Cardiac muscle cell (in vitro differentiated cells and primary cell): ENCODE measurements at regions not wholly inside any gene's neighbourhood (a gene's known extent, or its start where the extent isn't known, plus 50 kb on each side); places are given as distances from the start of the nearest gene placed in this dataset.

Experiments used
- DNase-seq, 2 donors: peaks; one replicate each; pipeline versions ENCODE4 v3.0.0 to v3.0.0-alpha.2; 2010 to 2017; ENCODE audit warnings: low read depth in 1 of 2, low spot score in 1 of 2
- H3K27ac ChIP-seq: fragments of 200-600 bp; sonication (generic); 2 replicates; pipeline ENCODE4 v1.5.1; 2016
- H3K27me3 ChIP-seq: fragments of 200-600 bp; sonication (generic); 2 replicates; pipeline ENCODE4 v1.6.0; 2016; ENCODE audit warnings: control low read depth
- H3K36me3 ChIP-seq: fragments of 200-600 bp; sonication (generic); 2 replicates; pipeline ENCODE4 v1.5.1; 2016; ENCODE audit warnings: control low read depth
- H3K4me1 ChIP-seq: fragments of 200-600 bp; sonication (generic); 2 replicates; pipeline ENCODE4 v1.8.1; 2017; ENCODE audit warnings: low read depth, mild to moderate bottlenecking, mixed run types
- H3K4me3 ChIP-seq: fragments of 200-600 bp; sonication (generic); 2 replicates; pipeline ENCODE4 v1.5.1; 2016; ENCODE audit warnings: mild to moderate bottlenecking
- H3K9me3 ChIP-seq: fragments of 200-600 bp; sonication (generic); 2 replicates; pipeline ENCODE4 v1.5.1; 2017; ENCODE audit warnings: low read depth, mild to moderate bottlenecking, control low read depth
- CTCF ChIP-seq: IDR thresholded peaks from 2 replicates; pipeline ENCODE4 v1.5.1; 2012; ENCODE audit warnings: low read depth, mild to moderate bottlenecking, low read length

- Histone ChIP-seq H3K9me3 (no peaks in the 10 kb centered on the region), H3K4me1 (no peaks in the 10 kb centered on the region), H3K4me3 (no peak overlapping the region), H3K27ac (no peak overlapping the region), H3K27me3 (no peaks in the 10 kb centered on the region), H3K36me3 (no peaks in the 10 kb centered on the region)
- TF ChIP-seq CTCF, result no peak
- no peak for DNase-seq
Observed at GRCh38 chr11:97309291-97309690, 919.5 kb downstream of the JRKL start.

- no peak overlapping the region for H3K4me3 ChIP-seq
- no peak for TF ChIP-seq CTCF
- no peaks in the 10 kb centered on the region for H3K36me3 ChIP-seq
- no peaks in the 10 kb centered on the region for H3K27me3 ChIP-seq
- no peaks in the 10 kb centered on the region for H3K4me1 ChIP-seq
- H3K9me3 ChIP-seq, result no peaks in the 10 kb centered on the region
- no peak overlapping the region for H3K27ac ChIP-seq
- no peak for DNase-seq
Observed at GRCh38 chr11:97325693-97326092, 935.9 kb downstream of the JRKL start.

GRCh38 chr11:97332271-97332670 lies 942.5 kb downstream of the JRKL start:
- no peak overlapping the region for H3K4me3 ChIP-seq
- H3K4me1 ChIP-seq, result no peaks in the 10 kb centered on the region
- H3K9me3 ChIP-seq, result no peaks in the 10 kb centered on the region
- H3K27ac ChIP-seq, result no peak overlapping the region
- H3K36me3 ChIP-seq, result no peaks in the 10 kb centered on the region
- DNase-seq, result no peak
- no peak for TF ChIP-seq CTCF
- no peaks in the 10 kb centered on the region for H3K27me3 ChIP-seq

GRCh38 chr11:97336064-97336463 lies 946.3 kb downstream of the JRKL start:
- no peaks in the 10 kb centered on the region for H3K27me3 ChIP-seq
- no peak for DNase-seq
- no peak overlapping the region for H3K27ac ChIP-seq
- H3K4me3 ChIP-seq, result no peak overlapping the region
- no peak for TF ChIP-seq CTCF
- peaks cover 6% of the 10 kb centered on the region for H3K4me1 ChIP-seq
- H3K36me3 ChIP-seq, result no peaks in the 10 kb centered on the region
- no peaks in the 10 kb centered on the region for H3K9me3 ChIP-seq

GRCh38 chr11:97345032-97345431 lies 955.2 kb downstream of the JRKL start:
- Histone ChIP-seq H3K4me1 (peaks cover 6% of the 10 kb centered on the region), H3K36me3 (no peaks in the 10 kb centered on the region), H3K9me3 (no peaks in the 10 kb centered on the region), H3K4me3 (no peak overlapping the region), H3K27me3 (no peaks in the 10 kb centered on the region), H3K27ac (no peak overlapping the region)
- DNase-seq, result no peak
- no peak for TF ChIP-seq CTCF

GRCh38 chr11:97349201-97349600 lies 959.4 kb downstream of the JRKL start:
- H3K27me3 ChIP-seq, result no peaks in the 10 kb centered on the region
- DNase-seq, result no peak
- no peak overlapping the region for H3K4me3 ChIP-seq
- no peak for TF ChIP-seq CTCF
- H3K4me1 ChIP-seq, result no peaks in the 10 kb centered on the region
- H3K36me3 ChIP-seq, result no peaks in the 10 kb centered on the region
- H3K9me3 ChIP-seq, result no peaks in the 10 kb centered on the region
- no peak overlapping the region for H3K27ac ChIP-seq
